ENCODE measurements at regions not wholly inside any gene's neighbourhood (a gene's known extent, or its start where the extent isn't known, plus 50 kb on each side); places are given as distances from the start of the nearest gene placed in this dataset.

DNA sequence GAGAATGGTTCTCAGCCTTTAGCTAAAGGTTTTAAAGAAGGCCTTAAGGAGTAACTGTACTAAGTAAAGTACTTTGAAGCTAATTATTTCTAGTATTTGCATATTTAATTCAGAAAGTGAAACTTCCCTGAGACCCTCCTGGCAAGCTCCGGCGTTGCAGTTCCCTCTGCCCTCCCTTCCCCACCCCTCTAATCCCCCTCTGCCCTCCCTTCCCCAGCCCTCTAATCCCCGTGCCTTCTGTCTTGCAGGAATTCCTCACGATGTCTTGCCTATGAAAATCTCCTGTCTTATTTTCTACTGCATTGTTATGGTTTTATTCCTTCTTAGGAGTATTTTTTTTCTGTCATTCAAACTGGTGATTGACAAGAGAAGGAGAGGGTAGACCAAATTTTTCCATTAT lies 236.9 kb downstream of the COL4A1 start:
- no peak for TF ChIP-seq CEBPB (IDR thresholded peaks at IDR 0.05)
- TF ChIP-seq POLR2A (IDR thresholded peaks at IDR 0.05; ENCODE audit: low read length), result no peak

Data from A549 (cell line).